KMS-11 (cell line): ENCODE measurements at regions not wholly inside any gene's neighbourhood (a gene's known extent, or its start where the extent isn't known, plus 50 kb on each side); places are given as distances from the start of the nearest gene placed in this dataset.

Experiments used
- H2AFZ ChIP-seq: fragments of 200-600 bp; sonication (generic); 2 replicates; pipeline ENCODE4 v1.6.1; 2016; ENCODE audit warnings: antibody characterized with exemption, mixed run types, low read depth
- H3K27ac ChIP-seq: fragments of 200-600 bp; sonication (generic); 2 replicates; pipeline ENCODE4 v1.6.1; 2016; ENCODE audit warnings: mild to moderate bottlenecking, mixed run types
- H3K27me3 ChIP-seq: fragments of 200-600 bp; sonication (generic); 2 replicates; pipeline ENCODE4 v1.6.1; 2017; ENCODE audit warnings: mild to moderate bottlenecking, low read depth, mixed run types, moderate library complexity; ENCODE audit not compliant: insufficient read depth
- H3K36me3 ChIP-seq: fragments of 200-600 bp; sonication (generic); 2 replicates; pipeline ENCODE4 v1.6.1; 2017; ENCODE audit warnings: mild to moderate bottlenecking, mixed run types; ENCODE audit not compliant: insufficient read depth
- H3K4me1 ChIP-seq: fragments of 200-600 bp; sonication (generic); 2 replicates; pipeline ENCODE4 v1.6.1; 2016; ENCODE audit warnings: mild to moderate bottlenecking, low read depth, mixed run types; ENCODE audit not compliant: poor library complexity, severe bottlenecking
- H3K4me2 ChIP-seq: fragments of 200-600 bp; sonication (generic); 2 replicates; pipeline ENCODE4 v1.7.0; 2016; ENCODE audit warnings: mild to moderate bottlenecking, mixed run types
- H3K4me3 ChIP-seq: fragments of 200-600 bp; sonication (generic); IDR thresholded peaks from 2 replicates; pipeline ENCODE4 v1.6.1; 2017; ENCODE audit warnings: low read depth, low read length, mixed read lengths; ENCODE audit not compliant: insufficient read depth
- H3K79me2 ChIP-seq: fragments of 200-600 bp; sonication (generic); 2 replicates; pipeline ENCODE4 v1.6.1; 2016; ENCODE audit warnings: low read depth, mixed run types; ENCODE audit not compliant: insufficient read depth
- H3K9ac ChIP-seq: fragments of 200-600 bp; sonication (generic); 2 replicates; pipeline ENCODE4 v1.6.1; 2016; ENCODE audit warnings: mild to moderate bottlenecking, mixed run types
- H4K20me1 ChIP-seq: fragments of 200-600 bp; sonication (generic); 2 replicates; pipeline ENCODE4 v1.6.1; 2016; ENCODE audit warnings: mild to moderate bottlenecking, mixed run types; ENCODE audit not compliant: insufficient read depth
- TF ChIP-seq, protein P1 (sequence below): fragments of 200-600 bp; sonication (generic); conservative IDR thresholded peaks from 2 replicates; pipeline ENCODE4 v1.6.1; 2017; ENCODE audit warnings: low read depth, mild to moderate bottlenecking, antibody characterized with exemption, low read length, moderate library complexity, mixed read lengths

GRCh38 chr14:53491256-53491883, 338.2 kb upstream of the DDHD1 start:
- H3K4me3 ChIP-seq, result no peak overlapping the region
- no peaks in the 10 kb centered on the region for H3K27me3 ChIP-seq
- H3K27ac ChIP-seq, result no peak overlapping the region
- no peak overlapping the region for H3K4me2 ChIP-seq
- no peak overlapping the region for H3K9ac ChIP-seq
- no peaks in the 10 kb centered on the region for H4K20me1 ChIP-seq
- TF ChIP-seq, protein P1, sequence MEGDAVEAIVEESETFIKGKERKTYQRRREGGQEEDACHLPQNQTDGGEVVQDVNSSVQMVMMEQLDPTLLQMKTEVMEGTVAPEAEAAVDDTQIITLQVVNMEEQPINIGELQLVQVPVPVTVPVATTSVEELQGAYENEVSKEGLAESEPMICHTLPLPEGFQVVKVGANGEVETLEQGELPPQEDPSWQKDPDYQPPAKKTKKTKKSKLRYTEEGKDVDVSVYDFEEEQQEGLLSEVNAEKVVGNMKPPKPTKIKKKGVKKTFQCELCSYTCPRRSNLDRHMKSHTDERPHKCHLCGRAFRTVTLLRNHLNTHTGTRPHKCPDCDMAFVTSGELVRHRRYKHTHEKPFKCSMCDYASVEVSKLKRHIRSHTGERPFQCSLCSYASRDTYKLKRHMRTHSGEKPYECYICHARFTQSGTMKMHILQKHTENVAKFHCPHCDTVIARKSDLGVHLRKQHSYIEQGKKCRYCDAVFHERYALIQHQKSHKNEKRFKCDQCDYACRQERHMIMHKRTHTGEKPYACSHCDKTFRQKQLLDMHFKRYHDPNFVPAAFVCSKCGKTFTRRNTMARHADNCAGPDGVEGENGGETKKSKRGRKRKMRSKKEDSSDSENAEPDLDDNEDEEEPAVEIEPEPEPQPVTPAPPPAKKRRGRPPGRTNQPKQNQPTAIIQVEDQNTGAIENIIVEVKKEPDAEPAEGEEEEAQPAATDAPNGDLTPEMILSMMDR, result no peak
- H3K36me3 ChIP-seq, result no peaks in the 10 kb centered on the region
- no peak overlapping the region for H2AFZ ChIP-seq
- no peaks in the 10 kb centered on the region for H3K79me2 ChIP-seq
- no peaks in the 10 kb centered on the region for H3K4me1 ChIP-seq

- Histone ChIP-seq H3K4me2 (no peak overlapping the region), H3K27me3 (no peaks in the 10 kb centered on the region), H3K4me1 (no peaks in the 10 kb centered on the region), H2AFZ (no peak overlapping the region), H3K9ac (no peak overlapping the region), H3K4me3 (no peak overlapping the region), H3K79me2 (no peaks in the 10 kb centered on the region), H3K27ac (no peak overlapping the region), H3K36me3 (no peaks in the 10 kb centered on the region), H4K20me1 (no peaks in the 10 kb centered on the region)
- TF ChIP-seq, protein P1, result no peak
Measured at GRCh38 chr14:53478174-53478573, 325.1 kb upstream of the DDHD1 start.

GRCh38 chr14:53473480-53473879, 320.4 kb upstream of the DDHD1 start:
- Histone ChIP-seq H3K27ac (no peak overlapping the region), H4K20me1 (no peaks in the 10 kb centered on the region), H3K4me2 (no peak overlapping the region), H3K79me2 (no peaks in the 10 kb centered on the region), H3K4me3 (no peak overlapping the region), H3K4me1 (no peaks in the 10 kb centered on the region), H3K27me3 (no peaks in the 10 kb centered on the region), H2AFZ (no peak overlapping the region), H3K36me3 (no peaks in the 10 kb centered on the region), H3K9ac (no peak overlapping the region)
- TF ChIP-seq, protein P1, result no peak

DNA sequence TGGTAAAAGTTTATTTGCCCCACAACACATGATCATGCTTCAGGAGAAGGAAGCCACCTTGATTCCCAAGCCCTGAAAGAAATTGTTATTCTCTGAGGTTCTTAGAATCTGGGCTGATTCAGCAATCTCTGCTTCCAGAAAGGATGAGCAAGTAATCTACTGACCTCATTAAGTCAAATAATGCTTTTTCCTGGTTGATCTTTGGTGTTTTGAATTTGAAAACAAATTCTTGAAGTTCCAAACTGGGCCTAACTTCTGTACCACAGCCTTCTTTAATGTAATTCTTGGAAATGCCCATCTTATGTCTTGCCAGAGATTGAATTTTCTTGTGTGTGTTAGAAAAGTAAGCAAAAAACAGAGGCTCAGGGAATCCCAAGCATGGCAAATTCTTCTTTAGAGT, 319.2 kb upstream of the DDHD1 start:
- TF ChIP-seq, protein P1, result no peak
- Histone ChIP-seq H3K9ac (no peak overlapping the region), H3K4me3 (no peak overlapping the region), H3K36me3 (no peaks in the 10 kb centered on the region), H3K4me1 (no peaks in the 10 kb centered on the region), H3K27me3 (no peaks in the 10 kb centered on the region), H4K20me1 (no peaks in the 10 kb centered on the region), H3K27ac (no peak overlapping the region), H2AFZ (no peak overlapping the region), H3K79me2 (no peaks in the 10 kb centered on the region), H3K4me2 (no peak overlapping the region)
